HL-60/S4 treated with retinoic acid at 250 ng/mL for 4 days and 3 days (cell line): ENCODE measurements at regions not wholly inside any gene's neighbourhood (a gene's known extent, or its start where the extent isn't known, plus 50 kb on each side); places are given as distances from the start of the nearest gene placed in this dataset.

Experiments
- in situ Hi-C: fragments of 300-500 bp; cut with MboI; formaldehyde crosslinking; loops from 2 replicates; pipeline ENCODE4 v1.7.0; 2022; ENCODE audit warnings: low sequenced_read_pairs

DNA sequence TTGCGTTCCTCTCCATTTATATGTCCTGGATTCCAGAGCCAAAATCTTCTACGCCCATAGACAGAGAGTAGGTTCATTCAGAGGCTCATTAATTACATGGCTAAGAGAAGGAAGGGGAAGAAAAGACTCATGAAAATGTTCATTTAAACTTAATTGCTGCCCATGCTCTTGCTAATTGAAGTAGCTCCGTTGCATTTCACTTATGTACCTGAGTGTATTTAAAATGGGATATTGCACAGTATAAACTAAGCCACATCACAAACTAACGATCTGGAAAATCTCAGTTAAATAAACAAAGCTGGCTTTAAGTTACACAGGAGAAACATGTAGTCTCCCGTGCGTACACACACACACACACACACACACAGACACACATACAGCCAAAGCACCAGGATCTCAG, 269.2 kb downstream of the CDC5L start:
- in situ Hi-C loops: no loop called here

- in situ Hi-C loops: no loop called here
Observed at GRCh38 chr6:44657206-44657819, 269.8 kb downstream of the CDC5L start.

DNA sequence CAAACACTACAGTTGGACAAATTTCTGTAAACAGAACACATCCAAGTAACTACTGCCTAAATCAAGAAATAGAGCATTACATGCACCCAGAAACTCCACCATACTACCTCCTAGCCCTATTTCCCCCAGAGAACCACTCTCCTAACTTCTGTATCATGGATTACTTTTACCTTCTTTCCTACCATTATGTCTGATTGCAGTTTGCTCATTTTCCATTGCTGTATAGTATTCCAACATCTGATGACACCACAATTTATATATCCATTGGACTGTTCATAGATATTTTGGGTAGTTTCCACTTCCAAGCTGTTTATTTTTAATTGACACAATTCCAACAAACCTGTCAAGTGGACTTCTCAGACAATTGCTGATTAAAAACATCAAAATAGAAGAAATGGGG, 271.1 kb downstream of the CDC5L start:
- in situ Hi-C loops: no loop called here

GRCh38 chr6:44659726-44660125, 272.2 kb downstream of the CDC5L start:
- in situ Hi-C loops: no loop called here

GRCh38 chr6:44660561-44661220, 273.2 kb downstream of the CDC5L start:
- in situ Hi-C loops: no loop called here

DNA sequence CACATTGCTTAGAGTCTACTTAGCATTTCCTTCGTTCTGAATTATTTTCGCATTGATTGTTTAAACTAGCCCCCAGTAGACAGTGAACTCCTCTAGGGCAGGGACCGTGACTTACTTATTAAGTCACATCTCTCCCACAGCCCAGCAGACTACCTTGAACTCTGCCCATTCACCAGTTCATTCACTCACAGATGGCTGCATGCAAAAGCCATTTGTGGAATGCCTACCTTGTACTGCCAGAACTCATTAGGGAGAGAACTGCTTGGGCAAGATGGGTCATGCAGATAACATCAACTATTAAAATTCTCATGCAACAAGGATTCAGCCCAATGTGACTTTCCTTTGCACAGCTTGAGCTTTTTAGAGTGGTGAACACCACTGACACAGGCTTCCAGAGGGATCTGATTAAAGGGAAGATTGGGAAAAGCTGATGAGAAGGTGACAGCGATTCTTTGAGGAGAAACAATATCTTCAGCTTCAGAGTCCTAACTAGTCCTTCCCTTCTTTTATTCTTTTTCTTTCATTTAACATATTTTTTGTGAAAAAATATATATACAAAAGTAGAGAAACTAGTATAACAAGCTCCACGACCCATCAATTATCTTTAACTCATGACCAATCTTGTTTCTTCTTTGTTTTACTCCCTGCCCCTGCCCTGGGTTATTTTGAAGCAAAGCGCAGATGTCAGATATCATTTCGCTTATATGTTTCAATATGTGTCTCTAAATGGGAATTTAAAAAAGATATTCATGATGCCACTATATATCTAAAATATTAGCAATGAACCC, 273.9 kb downstream of the CDC5L start:
- in situ Hi-C loops: no loop called here

DNA sequence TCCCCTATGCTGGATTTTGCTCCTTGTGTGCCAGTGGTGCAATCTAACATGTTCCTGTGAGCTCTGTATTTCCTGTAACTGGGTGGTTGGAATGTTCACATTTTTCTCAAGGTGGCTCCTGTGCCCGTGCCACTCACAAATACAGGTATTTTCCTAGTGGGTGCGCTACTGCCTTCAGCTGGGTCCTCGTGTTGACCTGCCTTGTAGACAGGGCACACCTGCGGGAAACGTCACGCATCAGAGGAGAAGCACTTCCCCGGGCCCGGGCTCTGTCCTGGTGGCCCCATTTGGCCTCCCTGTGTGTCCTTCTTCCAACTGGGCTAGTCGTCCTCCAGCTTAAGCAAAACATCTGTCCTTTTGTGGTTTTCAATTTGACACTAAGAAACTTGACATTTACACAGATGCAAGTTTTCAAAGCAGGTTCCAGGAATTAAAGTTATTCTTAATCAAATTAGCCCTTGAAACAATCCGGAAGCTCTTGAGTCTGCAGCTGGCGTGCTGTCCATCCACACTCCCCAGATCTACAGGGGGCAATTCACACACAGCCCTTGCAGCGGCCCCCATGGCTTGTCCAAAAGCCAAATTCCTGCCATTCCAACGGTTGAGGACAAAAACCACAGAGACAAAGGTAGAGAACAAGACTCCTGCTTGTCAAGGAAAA, 275.1 kb downstream of the CDC5L start:
- in situ Hi-C loops: no loop called here

- in situ Hi-C loops: no loop called here
Observed at GRCh38 chr6:44663860-44664634, 276.5 kb downstream of the CDC5L start.

DNA sequence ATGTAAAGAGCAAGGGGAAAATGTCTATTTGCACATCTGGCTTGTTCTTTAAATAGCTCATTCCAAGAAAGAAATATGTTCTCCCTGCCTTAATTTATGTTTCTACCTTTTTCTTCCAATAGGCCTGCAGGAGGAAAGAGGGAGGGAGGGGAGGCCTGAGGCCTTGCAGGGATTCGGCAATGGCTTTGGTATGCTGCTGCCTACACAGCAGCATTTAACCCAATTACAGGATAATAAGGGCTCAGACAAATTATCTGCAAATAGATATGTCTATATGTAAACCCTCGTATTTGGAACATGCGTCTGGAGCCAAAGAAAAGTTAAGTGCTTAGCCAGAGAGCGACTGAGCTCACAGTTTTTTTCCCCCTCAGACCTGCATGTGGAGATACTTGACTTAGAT, 277.2 kb downstream of the CDC5L start:
- in situ Hi-C loops: no loop called here

- in situ Hi-C loops: no loop called here
Observed at GRCh38 chr6:44665143-44665542, 277.6 kb downstream of the CDC5L start.

GRCh38 chr6:44665683-44666082, 278.2 kb downstream of the CDC5L start:
- in situ Hi-C loops: no loop called here

DNA sequence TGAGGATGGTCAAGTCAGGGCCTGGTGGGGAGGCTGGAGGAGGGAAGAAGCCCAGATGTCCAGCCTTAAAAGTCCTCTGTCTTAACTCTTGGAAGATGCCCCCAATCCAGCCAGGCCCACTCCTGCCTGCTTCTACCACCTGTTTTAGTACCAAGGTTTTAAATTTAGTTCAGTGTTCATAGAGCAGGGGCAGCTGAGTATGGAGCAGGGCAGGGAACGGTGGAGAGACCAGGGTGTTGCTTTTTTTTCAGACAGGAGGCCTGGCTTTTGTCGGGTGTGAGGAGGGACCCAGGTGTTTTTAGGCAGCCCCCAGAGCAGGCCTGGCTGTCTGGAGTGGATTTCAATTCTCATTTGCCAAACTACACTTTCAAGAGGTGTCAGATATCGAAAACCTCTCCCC, 278.8 kb downstream of the CDC5L start:
- in situ Hi-C loops: no loop called here

DNA sequence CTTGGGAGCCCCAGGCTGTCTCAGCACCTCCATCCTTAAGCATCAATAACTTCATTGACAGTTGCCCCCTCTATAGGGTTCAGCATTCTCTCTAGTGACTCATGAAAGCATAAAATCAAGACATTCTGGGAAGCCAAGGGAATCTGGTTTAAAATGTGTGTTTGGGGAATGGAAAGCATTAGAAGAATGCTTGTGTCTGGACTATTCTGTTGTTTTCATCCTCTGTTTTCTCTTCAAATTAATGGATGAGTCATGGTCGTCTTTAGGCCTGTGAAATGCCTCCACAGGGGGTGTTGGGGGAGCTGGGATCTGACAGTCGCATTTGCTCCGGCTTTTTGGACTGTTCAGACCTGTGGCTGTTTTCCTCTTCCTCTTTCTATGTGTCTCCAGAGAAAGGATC, 279.7 kb downstream of the CDC5L start:
- in situ Hi-C loops: no loop called here

GRCh38 chr6:44667668-44668390, 280.3 kb downstream of the CDC5L start:
- in situ Hi-C loops: no loop called here

GRCh38 chr6:44668391-44668930, 281.0 kb downstream of the CDC5L start:
- in situ Hi-C loops: no loop called here

DNA sequence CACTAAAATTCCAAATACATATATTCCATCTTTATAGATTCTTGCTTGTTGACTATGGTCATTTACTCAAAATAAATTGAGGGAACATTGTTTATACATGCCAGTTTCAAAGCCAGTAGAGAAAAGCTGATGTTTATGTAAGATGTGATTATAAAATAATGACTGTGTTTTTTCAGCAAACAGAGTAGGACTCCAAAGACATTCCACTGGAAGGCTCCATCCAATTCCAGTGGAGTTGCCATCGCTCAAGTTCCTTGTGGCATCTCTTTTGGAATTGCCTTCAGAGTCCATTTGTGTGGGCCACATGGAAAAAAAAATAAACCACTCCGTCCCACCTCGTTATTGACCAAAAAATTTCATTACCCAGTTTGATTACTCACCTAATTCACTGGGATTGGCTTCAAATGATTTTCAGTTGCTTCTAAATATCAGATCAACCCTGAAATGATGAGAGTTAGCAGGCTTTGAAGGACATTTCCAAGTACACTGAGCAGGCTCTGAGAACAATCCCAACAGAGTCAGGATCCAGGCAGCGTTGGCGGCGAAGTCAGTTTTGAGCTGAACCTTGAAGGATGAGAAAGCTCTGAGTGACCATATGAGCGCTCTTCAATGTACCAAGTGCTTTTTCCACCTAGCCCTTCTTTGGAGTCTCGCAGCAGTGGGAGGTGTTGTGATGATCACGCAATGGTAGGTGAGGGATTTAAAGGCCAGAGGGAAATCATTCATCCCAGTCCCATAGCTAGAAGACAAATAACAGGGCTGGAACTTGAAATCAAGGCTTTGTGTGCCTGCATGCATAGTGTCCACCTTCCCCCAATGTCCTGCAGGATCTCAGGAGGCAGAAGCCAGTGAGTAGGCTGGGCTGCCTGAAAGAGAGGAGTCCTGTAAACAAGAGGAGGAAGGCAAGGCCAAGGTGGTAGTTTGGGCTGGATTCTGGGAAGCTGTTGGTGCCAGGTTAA, 281.7 kb downstream of the CDC5L start:
- in situ Hi-C loops: no loop called here

DNA sequence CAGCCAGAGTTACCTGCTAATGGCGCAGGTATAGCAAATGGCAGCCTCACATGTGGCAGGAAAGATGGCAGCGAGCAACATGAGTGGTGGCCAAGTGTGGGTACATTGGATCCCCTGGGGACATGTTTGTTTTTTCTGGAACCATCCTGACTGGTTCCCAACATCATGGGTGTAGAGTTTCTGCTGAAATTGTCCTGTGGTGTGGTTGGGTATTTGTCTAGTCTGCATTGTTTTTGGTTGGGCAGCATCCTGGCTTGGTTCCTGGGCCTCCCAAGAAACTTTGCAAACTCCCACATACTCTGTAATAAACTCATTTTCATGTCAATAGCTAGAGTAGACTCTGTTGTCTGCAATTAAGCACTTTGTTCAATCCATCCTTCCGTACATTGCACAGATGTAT, 282.6 kb downstream of the CDC5L start:
- in situ Hi-C loops: no loop called here

- in situ Hi-C loops: no loop called here
Observed at GRCh38 chr6:44671333-44671732, 283.8 kb downstream of the CDC5L start.

DNA sequence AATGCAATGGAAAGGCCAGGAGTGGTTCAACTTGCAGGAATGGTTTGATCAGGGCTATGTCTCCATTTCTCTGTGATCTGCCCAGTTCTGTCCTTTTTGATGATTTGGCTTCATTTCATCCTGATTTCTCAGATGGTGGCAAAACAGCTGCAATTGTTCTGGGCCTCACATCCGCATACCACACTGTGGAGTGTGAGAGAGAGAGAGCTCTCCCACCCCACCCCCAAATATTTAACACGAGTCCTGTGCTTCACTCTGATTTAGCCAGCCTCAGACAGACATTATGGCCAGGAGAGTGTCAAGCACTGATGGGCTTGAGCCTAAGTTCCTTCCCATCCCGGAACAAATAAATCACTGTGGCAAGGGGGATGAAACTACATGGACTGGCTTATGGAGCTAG, 284.6 kb downstream of the CDC5L start:
- in situ Hi-C loops: no loop called here
